ENCODE measurements at regions not wholly inside any gene's neighbourhood (a gene's known extent, or its start where the extent isn't known, plus 50 kb on each side); places are given as distances from the start of the nearest gene placed in this dataset.

DNA sequence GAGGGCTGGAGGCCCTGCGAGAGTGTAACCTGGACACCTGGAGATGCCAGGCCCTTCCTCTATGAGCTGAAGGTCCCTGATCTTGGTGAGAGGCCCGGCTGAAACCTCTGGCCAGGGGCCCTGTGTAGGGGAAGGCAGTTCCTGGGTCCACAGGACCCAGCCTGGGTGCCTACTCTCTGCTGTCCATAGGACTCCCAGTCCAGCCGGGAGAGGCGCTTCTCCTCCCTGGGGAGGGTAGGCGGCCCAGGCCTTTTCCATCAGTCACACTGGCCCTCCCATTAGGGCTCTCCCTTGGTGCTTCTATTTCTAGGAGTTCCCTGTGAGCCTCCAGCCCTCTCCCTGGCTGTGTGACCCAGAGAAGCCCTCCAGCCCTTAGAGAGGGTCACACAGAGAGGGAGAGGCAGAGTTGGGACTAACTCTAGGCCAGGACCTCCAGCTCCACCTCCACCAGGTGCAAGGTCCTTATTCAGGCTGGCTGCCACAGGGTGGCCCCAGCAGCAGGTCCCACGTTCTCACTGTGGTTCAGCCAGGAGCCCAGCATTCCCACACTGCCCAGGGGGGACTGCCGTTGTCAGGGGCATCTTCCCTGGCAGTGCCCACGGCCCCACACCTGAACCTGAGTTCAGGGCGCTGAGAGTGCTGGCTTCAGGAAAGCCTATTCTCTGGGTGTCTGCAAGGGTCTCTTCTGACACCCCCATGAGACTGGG, 146.8 kb downstream of the SMAD6 start:
- no peak overlapping the region for H3K4me2 ChIP-seq (ENCODE audit: insufficient read depth in 1 of 2, low read depth in 2 of 2, low read length in 2 of 2)
- no peaks in the 10 kb centered on the region; a peak in 2 of 7 replicates for H3K4me1 ChIP-seq (replicated peaks in 1 of 4; ENCODE audit: control insufficient read depth in 3 of 4, insufficient read depth in 4 of 4, low read length in 3 of 4)
- CTCF ChIA-PET (ENCODE audit: partially characterized antibody) = interaction anchor here (0.6 to 12.5 kb wide), 8 partner anchors 12 to 242 kb away, joined by 3 to 202 read pairs (median 56); no protein-coding TSS in a partner anchor

More for the DNA sequence above, 146.8 kb downstream of the SMAD6 start:
- Histone ChIP-seq H3K9ac (replicated peaks in 1 of 4; ENCODE audit: extremely low read depth in 1 of 4, low read depth in 3 of 4, low read length in 3 of 4) (no peak overlapping the region), H3K27me3 (replicated peaks in 1 of 4; ENCODE audit: control insufficient read depth in 3 of 4, extremely low read depth in 1 of 4, insufficient read depth in 3 of 4, low read length in 3 of 4) (peaks cover 0 to 17% (median 8%) of the 10 kb centered on the region in 4 experiments; a peak in 5 of 7 replicates), H4K91ac (replicated peaks; ENCODE audit: insufficient read length, low read length) (no peak overlapping the region), H2BK15ac (ENCODE audit: low read length) (no peak overlapping the region), H2BK12ac (ENCODE audit: low read depth, low read length) (no peak overlapping the region), H2AK5ac (ENCODE audit: low read depth, low read length) (no peak overlapping the region), H3K23ac (ENCODE audit: insufficient read length) (no peak overlapping the region), H3K9me3 (ENCODE audit: insufficient read depth in 2 of 2, low read depth in 1 of 2, low read length in 1 of 2) (no peaks in the 10 kb centered on the region), H3K23me2 (ENCODE audit: low read depth, low read length) (no peaks in the 10 kb centered on the region), H3K79me2 (ENCODE audit: control insufficient read depth in 1 of 2, insufficient read depth in 2 of 2, low read length in 2 of 2) (no peaks in the 10 kb centered on the region), H3K4me3 (ENCODE audit: extremely low read depth in 1 of 4, insufficient read depth in 2 of 4, low read depth in 3 of 4, low read length in 4 of 4) (no peak overlapping the region), H3K36me3 (ENCODE audit: control insufficient read depth in 2 of 4, insufficient read depth in 4 of 4, low read length in 3 of 4) (no peaks in the 10 kb centered on the region), H4K5ac (ENCODE audit: insufficient read length, low read depth, low read length) (no peak overlapping the region), H2AFZ (ENCODE audit: low read length) (no peak overlapping the region), H4K20me1 (replicated peaks in 1 of 2; ENCODE audit: control insufficient read depth in 1 of 2, insufficient read depth in 2 of 2, low read length in 2 of 2) (no peaks in the 10 kb centered on the region), H3K14ac (ENCODE audit: insufficient read length) (no peak overlapping the region), H3K27ac (ENCODE audit: low read depth, low read length) (no peak overlapping the region), H3K56ac (replicated peaks; ENCODE audit: insufficient read length, low read depth, low read length) (no peak overlapping the region), H3K4ac (replicated peaks; ENCODE audit: insufficient read length, low read depth, low read length) (no peak overlapping the region), H2BK120ac (replicated peaks; ENCODE audit: low read depth, low read length) (no peak overlapping the region), H2BK20ac (ENCODE audit: low read length) (no peak overlapping the region), H3K79me1 (ENCODE audit: low read depth, low read length) (no peaks in the 10 kb centered on the region), H2BK5ac (ENCODE audit: low read depth, low read length) (no peak overlapping the region), H3K18ac (ENCODE audit: extremely low read depth, low read length) (no peak overlapping the region; the same call in 1 of the 2 replicates), H4K8ac (ENCODE audit: extremely low read depth, insufficient read depth, low read length) (no peak overlapping the region)
- FAIRE-seq = no peak
- WGBS, 2 experiments (ENCODE audit: extremely low coverage in 1 of 2, insufficient coverage in 1 of 2, insufficient read length in 1 of 2, insufficient replicate concordance in 2 of 2, low coverage in 1 of 2, low lambda C conversion rate in 2 of 2, missing lambda C conversion rate in 1 of 2) = 91% methylated on average over 9 of the region's 9 CpGs; no CpG with 5 or more reads in 1 of the 2 experiments
- POLR2A ChIA-PET (ENCODE audit: partially characterized antibody) = no interaction called here
- TF ChIP-seq SP2 (IDR thresholded peaks at IDR 0.05; ENCODE audit: low read length) (no peak), HDAC2 (IDR thresholded peaks at IDR 0.05; ENCODE audit: borderline replicate concordance in 1 of 2, low read depth in 2 of 2, low read length in 2 of 2) (no peak), TBP (IDR thresholded peaks at IDR 0.05; ENCODE audit: low read depth, low read length) (no peak), RNF2 (IDR thresholded peaks at IDR 0.05; ENCODE audit: borderline replicate concordance, low read depth, low read length, missing control alignments, poor library complexity, severe bottlenecking) (no peak), KDM1A (IDR thresholded peaks at IDR 0.05; ENCODE audit: borderline replicate concordance, low read length) (no peak), SIX5 (IDR thresholded peaks at IDR 0.05; ENCODE audit: low read depth, low read length) (no peak)
- no peak for DNase-seq (ENCODE audit: low read depth in 1 of 2, low spot score in 2 of 2)
